ENCODE measurements at regions not wholly inside any gene's neighbourhood (a gene's known extent, or its start where the extent isn't known, plus 50 kb on each side); places are given as distances from the start of the nearest gene placed in this dataset.
"Not testable (repeated sequence)": the region's sequence is repeated elsewhere in the genome, so short reads cannot be mapped to it uniquely, and the experiment has no call there.

- TF ChIP-seq CTCF (IDR thresholded peaks at IDR 0.05) = no peak
- H3K27ac ChIP-seq = no peak overlapping the region
- no peak for ATAC-seq
- H3K27me3 ChIP-seq = no peaks in the 10 kb centered on the region
- no peak for DNase-seq
- H3K4me3 ChIP-seq = no peak overlapping the region
- no peaks in the 10 kb centered on the region for H3K9me3 ChIP-seq
- no peaks in the 10 kb centered on the region for H3K4me1 ChIP-seq
- intact Hi-C loops (cut with DNase I) = no loop called here
- no peaks in the 10 kb centered on the region for H3K36me3 ChIP-seq
Measured at GRCh38 chr1:213693864-213694263, 293.9 kb upstream of the PROX1 start.

- peaks cover 0 to 3% of the 10 kb centered on the region in 2 donors for H3K9me3 ChIP-seq
- intact Hi-C loops (cut with DNase I) = no loop called here
- no peak for TF ChIP-seq CTCF (IDR thresholded peaks at IDR 0.05)
- no peaks in the 10 kb centered on the region for H3K4me1 ChIP-seq
- H3K27me3 ChIP-seq = no peaks in the 10 kb centered on the region
- H3K36me3 ChIP-seq = no peaks in the 10 kb centered on the region
- peak; percentile 68 for ATAC-seq
- H3K27ac ChIP-seq = no peak overlapping the region
- no peak for DNase-seq
- no peak overlapping the region for H3K4me3 ChIP-seq
Measured at GRCh38 chr1:213697192-213697802, 290.5 kb upstream of the PROX1 start.

- H3K36me3 ChIP-seq = no peaks in the 10 kb centered on the region
- no peaks in the 10 kb centered on the region for H3K4me1 ChIP-seq
- ATAC-seq (peak; percentile 59), DNase-seq (no peak)
- no peak for TF ChIP-seq CTCF (IDR thresholded peaks at IDR 0.05)
- no peak overlapping the region for H3K4me3 ChIP-seq
- intact Hi-C loops (cut with DNase I) = no loop called here
- H3K27ac ChIP-seq = no peak overlapping the region
- H3K27me3 ChIP-seq = no peaks in the 10 kb centered on the region
- H3K9me3 ChIP-seq = peaks cover 0 to 4% of the 10 kb centered on the region in 2 donors
Measured at GRCh38 chr1:213698092-213698702, 289.6 kb upstream of the PROX1 start.

GRCh38 chr1:213702703-213703102 is 285.1 kb upstream of the PROX1 start:
- DNase-seq = no peak
- intact Hi-C loops (cut with DNase I) = no loop called here
- ATAC-seq = no peak
- Histone ChIP-seq H3K27ac (no peak overlapping the region), H3K4me1 (no peaks in the 10 kb centered on the region), H3K4me3 (no peak overlapping the region), H3K27me3 (no peaks in the 10 kb centered on the region), H3K9me3 (peaks cover 0 to 18% of the 10 kb centered on the region in 2 donors), H3K36me3 (no peaks in the 10 kb centered on the region)
- TF ChIP-seq CTCF (IDR thresholded peaks at IDR 0.05) = no peak

- no peak overlapping the region for H3K4me3 ChIP-seq
- no peak overlapping the region for H3K27ac ChIP-seq
- DNase-seq (no peak), ATAC-seq (no peak)
- H3K9me3 ChIP-seq = peaks cover 0 to 31% of the 10 kb centered on the region in 2 donors
- H3K4me1 ChIP-seq = no peaks in the 10 kb centered on the region
- TF ChIP-seq CTCF (IDR thresholded peaks at IDR 0.05) = no peak
- H3K36me3 ChIP-seq = no peaks in the 10 kb centered on the region
- H3K27me3 ChIP-seq = no peaks in the 10 kb centered on the region
- intact Hi-C loops (cut with DNase I) = no loop called here
Measured at GRCh38 chr1:213704941-213705340, 282.8 kb upstream of the PROX1 start.

- ATAC-seq (peak; percentile 78), DNase-seq (peak in 2 of 4 donors; percentile 18 to 51)
- H3K27ac ChIP-seq; H3K4me1 ChIP-seq; intact Hi-C loops (cut with DNase I); H3K27me3 ChIP-seq; H3K4me3 ChIP-seq; H3K36me3 ChIP-seq: not testable (repeated sequence)
- H3K9me3 ChIP-seq = peaks cover 0 to 28% of the 10 kb centered on the region in 2 donors
Measured at GRCh38 chr1:213711833-213712490, 275.8 kb upstream of the PROX1 start.

All from left lung (tissue), 4 donors.